ENCODE measurements at regions not wholly inside any gene's neighbourhood (a gene's known extent, or its start where the extent isn't known, plus 50 kb on each side); places are given as distances from the start of the nearest gene placed in this dataset.

- H3K36me3 ChIP-seq (ENCODE audit: control insufficient read depth in 2 of 2, insufficient read depth in 2 of 2, low read length in 2 of 2) = no peaks in the 10 kb centered on the region
- no peak overlapping the region for H3K27ac ChIP-seq (ENCODE audit: low read depth in 2 of 2, low read length in 2 of 2)
- H3K9me3 ChIP-seq (ENCODE audit: control insufficient read depth in 2 of 2, low read length in 2 of 2) = no peaks in the 10 kb centered on the region
- H3K4me3 ChIP-seq (ENCODE audit: low read length in 2 of 2) = no peak overlapping the region
- H3K9ac ChIP-seq (ENCODE audit: low read depth in 1 of 2, low read length in 2 of 2) = no peak overlapping the region
- no peaks in the 10 kb centered on the region for H3K4me1 ChIP-seq (ENCODE audit: control insufficient read depth in 2 of 2, insufficient read depth in 2 of 2, low read length in 2 of 2)
- no peaks in the 10 kb centered on the region for H3K27me3 ChIP-seq (ENCODE audit: control insufficient read depth in 2 of 2, insufficient read depth in 2 of 2, low read length in 2 of 2)
Measured at GRCh38 chr4:127084666-127085065, 548.1 kb upstream of the INTU start.

- H3K9ac ChIP-seq (ENCODE audit: low read depth in 1 of 2, low read length in 2 of 2) = no peak overlapping the region
- no peak overlapping the region for H3K27ac ChIP-seq (ENCODE audit: low read depth in 2 of 2, low read length in 2 of 2)
- H3K4me1 ChIP-seq (ENCODE audit: control insufficient read depth in 2 of 2, insufficient read depth in 2 of 2, low read length in 2 of 2) = no peaks in the 10 kb centered on the region
- no peaks in the 10 kb centered on the region for H3K9me3 ChIP-seq (ENCODE audit: control insufficient read depth in 2 of 2, low read length in 2 of 2)
- no peaks in the 10 kb centered on the region for H3K36me3 ChIP-seq (ENCODE audit: control insufficient read depth in 2 of 2, insufficient read depth in 2 of 2, low read length in 2 of 2)
- no peaks in the 10 kb centered on the region for H3K27me3 ChIP-seq (ENCODE audit: control insufficient read depth in 2 of 2, insufficient read depth in 2 of 2, low read length in 2 of 2)
- H3K4me3 ChIP-seq (ENCODE audit: low read length in 2 of 2) = no peak overlapping the region
Measured at GRCh38 chr4:127097061-127097460, 535.7 kb upstream of the INTU start.

GRCh38 chr4:127102361-127102760 lies 530.4 kb upstream of the INTU start:
- no peak overlapping the region for H3K27ac ChIP-seq (ENCODE audit: low read depth in 2 of 2, low read length in 2 of 2)
- no peaks in the 10 kb centered on the region for H3K4me1 ChIP-seq (ENCODE audit: control insufficient read depth in 2 of 2, insufficient read depth in 2 of 2, low read length in 2 of 2)

GRCh38 chr4:127103681-127104115 lies 529.1 kb upstream of the INTU start:
- Histone ChIP-seq H3K4me1 (ENCODE audit: control insufficient read depth in 2 of 2, insufficient read depth in 2 of 2, low read length in 2 of 2) (no peaks in the 10 kb centered on the region), H3K27me3 (ENCODE audit: control insufficient read depth in 2 of 2, insufficient read depth in 2 of 2, low read length in 2 of 2) (no peaks in the 10 kb centered on the region), H3K9me3 (ENCODE audit: control insufficient read depth in 2 of 2, low read length in 2 of 2) (no peaks in the 10 kb centered on the region), H3K36me3 (ENCODE audit: control insufficient read depth in 2 of 2, insufficient read depth in 2 of 2, low read length in 2 of 2) (no peaks in the 10 kb centered on the region), H3K27ac (ENCODE audit: low read depth in 2 of 2, low read length in 2 of 2) (no peak overlapping the region), H3K4me3 (ENCODE audit: low read length in 2 of 2) (no peak overlapping the region), H3K9ac (ENCODE audit: low read depth in 1 of 2, low read length in 2 of 2) (no peak overlapping the region)

More at GRCh38 chr4:127102361-127102760, 530.4 kb upstream of the INTU start:
- Histone ChIP-seq H3K27me3 (ENCODE audit: control insufficient read depth in 2 of 2, insufficient read depth in 2 of 2, low read length in 2 of 2) (no peaks in the 10 kb centered on the region), H3K36me3 (ENCODE audit: control insufficient read depth in 2 of 2, insufficient read depth in 2 of 2, low read length in 2 of 2) (no peaks in the 10 kb centered on the region), H3K4me3 (ENCODE audit: low read length in 2 of 2) (no peak overlapping the region), H3K9ac (ENCODE audit: low read depth in 1 of 2, low read length in 2 of 2) (no peak overlapping the region), H3K9me3 (ENCODE audit: control insufficient read depth in 2 of 2, low read length in 2 of 2) (no peaks in the 10 kb centered on the region)

- H3K4me3 ChIP-seq (ENCODE audit: low read length in 2 of 2) = no peak overlapping the region
- H3K36me3 ChIP-seq (ENCODE audit: control insufficient read depth in 2 of 2, insufficient read depth in 2 of 2, low read length in 2 of 2) = no peaks in the 10 kb centered on the region
- no peak overlapping the region for H3K27ac ChIP-seq (ENCODE audit: low read depth in 2 of 2, low read length in 2 of 2)
- peaks cover 0 to 4% of the 10 kb centered on the region in 2 donors for H3K9me3 ChIP-seq (ENCODE audit: control insufficient read depth in 2 of 2, low read length in 2 of 2)
- no peak overlapping the region for H3K9ac ChIP-seq (ENCODE audit: low read depth in 1 of 2, low read length in 2 of 2)
- no peaks in the 10 kb centered on the region for H3K4me1 ChIP-seq (ENCODE audit: control insufficient read depth in 2 of 2, insufficient read depth in 2 of 2, low read length in 2 of 2)
- no peaks in the 10 kb centered on the region for H3K27me3 ChIP-seq (ENCODE audit: control insufficient read depth in 2 of 2, insufficient read depth in 2 of 2, low read length in 2 of 2)
Measured at GRCh38 chr4:127113844-127114362, 518.9 kb upstream of the INTU start.

GRCh38 chr4:127118681-127119080 lies 514.1 kb upstream of the INTU start:
- Histone ChIP-seq H3K4me1 (ENCODE audit: control insufficient read depth in 2 of 2, insufficient read depth in 2 of 2, low read length in 2 of 2) (no peaks in the 10 kb centered on the region), H3K9ac (ENCODE audit: low read depth in 1 of 2, low read length in 2 of 2) (no peak overlapping the region), H3K27me3 (ENCODE audit: control insufficient read depth in 2 of 2, insufficient read depth in 2 of 2, low read length in 2 of 2) (no peaks in the 10 kb centered on the region), H3K9me3 (ENCODE audit: control insufficient read depth in 2 of 2, low read length in 2 of 2) (peaks cover 0 to 4% of the 10 kb centered on the region in 2 donors), H3K27ac (ENCODE audit: low read depth in 2 of 2, low read length in 2 of 2) (no peak overlapping the region), H3K4me3 (ENCODE audit: low read length in 2 of 2) (no peak overlapping the region), H3K36me3 (ENCODE audit: control insufficient read depth in 2 of 2, insufficient read depth in 2 of 2, low read length in 2 of 2) (no peaks in the 10 kb centered on the region)

- H3K36me3 ChIP-seq (ENCODE audit: control insufficient read depth in 2 of 2, insufficient read depth in 2 of 2, low read length in 2 of 2) = no peaks in the 10 kb centered on the region
- no peak overlapping the region for H3K4me3 ChIP-seq (ENCODE audit: low read length in 2 of 2)
- H3K27me3 ChIP-seq (ENCODE audit: control insufficient read depth in 2 of 2, insufficient read depth in 2 of 2, low read length in 2 of 2) = no peaks in the 10 kb centered on the region
- no peak overlapping the region for H3K9ac ChIP-seq (ENCODE audit: low read depth in 1 of 2, low read length in 2 of 2)
- H3K27ac ChIP-seq (ENCODE audit: low read depth in 2 of 2, low read length in 2 of 2) = no peak overlapping the region
- no peaks in the 10 kb centered on the region for H3K9me3 ChIP-seq (ENCODE audit: control insufficient read depth in 2 of 2, low read length in 2 of 2)
- no peaks in the 10 kb centered on the region for H3K4me1 ChIP-seq (ENCODE audit: control insufficient read depth in 2 of 2, insufficient read depth in 2 of 2, low read length in 2 of 2)
Measured at GRCh38 chr4:127120441-127121090, 512.2 kb upstream of the INTU start.

GRCh38 chr4:127124919-127125318 lies 507.8 kb upstream of the INTU start:
- no peaks in the 10 kb centered on the region for H3K27me3 ChIP-seq (ENCODE audit: control insufficient read depth in 2 of 2, insufficient read depth in 2 of 2, low read length in 2 of 2)
- no peak overlapping the region for H3K9ac ChIP-seq (ENCODE audit: low read depth in 1 of 2, low read length in 2 of 2)
- no peaks in the 10 kb centered on the region for H3K36me3 ChIP-seq (ENCODE audit: control insufficient read depth in 2 of 2, insufficient read depth in 2 of 2, low read length in 2 of 2)
- no peaks in the 10 kb centered on the region for H3K9me3 ChIP-seq (ENCODE audit: control insufficient read depth in 2 of 2, low read length in 2 of 2)
- H3K27ac ChIP-seq (ENCODE audit: low read depth in 2 of 2, low read length in 2 of 2) = no peak overlapping the region
- no peak overlapping the region for H3K4me3 ChIP-seq (ENCODE audit: low read length in 2 of 2)
- H3K4me1 ChIP-seq (ENCODE audit: control insufficient read depth in 2 of 2, insufficient read depth in 2 of 2, low read length in 2 of 2) = no peaks in the 10 kb centered on the region

GRCh38 chr4:127126718-127127117 lies 506.0 kb upstream of the INTU start:
- no peaks in the 10 kb centered on the region for H3K27me3 ChIP-seq (ENCODE audit: control insufficient read depth in 2 of 2, insufficient read depth in 2 of 2, low read length in 2 of 2)
- no peak overlapping the region for H3K4me3 ChIP-seq (ENCODE audit: low read length in 2 of 2)
- no peaks in the 10 kb centered on the region for H3K36me3 ChIP-seq (ENCODE audit: control insufficient read depth in 2 of 2, insufficient read depth in 2 of 2, low read length in 2 of 2)
- H3K27ac ChIP-seq (ENCODE audit: low read depth in 2 of 2, low read length in 2 of 2) = no peak overlapping the region
- H3K9me3 ChIP-seq (ENCODE audit: control insufficient read depth in 2 of 2, low read length in 2 of 2) = no peaks in the 10 kb centered on the region
- H3K4me1 ChIP-seq (ENCODE audit: control insufficient read depth in 2 of 2, insufficient read depth in 2 of 2, low read length in 2 of 2) = no peaks in the 10 kb centered on the region
- no peak overlapping the region for H3K9ac ChIP-seq (ENCODE audit: low read depth in 1 of 2, low read length in 2 of 2)

- H3K27me3 ChIP-seq (ENCODE audit: control insufficient read depth in 2 of 2, insufficient read depth in 2 of 2, low read length in 2 of 2) = no peaks in the 10 kb centered on the region
- no peak overlapping the region for H3K9ac ChIP-seq (ENCODE audit: low read depth in 1 of 2, low read length in 2 of 2)
- no peaks in the 10 kb centered on the region for H3K4me1 ChIP-seq (ENCODE audit: control insufficient read depth in 2 of 2, insufficient read depth in 2 of 2, low read length in 2 of 2)
- H3K36me3 ChIP-seq (ENCODE audit: control insufficient read depth in 2 of 2, insufficient read depth in 2 of 2, low read length in 2 of 2) = no peaks in the 10 kb centered on the region
- H3K4me3 ChIP-seq (ENCODE audit: low read length in 2 of 2) = no peak overlapping the region
- no peak overlapping the region for H3K27ac ChIP-seq (ENCODE audit: low read depth in 2 of 2, low read length in 2 of 2)
- H3K9me3 ChIP-seq (ENCODE audit: control insufficient read depth in 2 of 2, low read length in 2 of 2) = no peaks in the 10 kb centered on the region
Measured at GRCh38 chr4:127131527-127131926, 501.2 kb upstream of the INTU start.

Data from mucosa of rectum (tissue), 2 donors.